ENCODE measurements at regions not wholly inside any gene's neighbourhood (a gene's known extent, or its start where the extent isn't known, plus 50 kb on each side); places are given as distances from the start of the nearest gene placed in this dataset.

DNA sequence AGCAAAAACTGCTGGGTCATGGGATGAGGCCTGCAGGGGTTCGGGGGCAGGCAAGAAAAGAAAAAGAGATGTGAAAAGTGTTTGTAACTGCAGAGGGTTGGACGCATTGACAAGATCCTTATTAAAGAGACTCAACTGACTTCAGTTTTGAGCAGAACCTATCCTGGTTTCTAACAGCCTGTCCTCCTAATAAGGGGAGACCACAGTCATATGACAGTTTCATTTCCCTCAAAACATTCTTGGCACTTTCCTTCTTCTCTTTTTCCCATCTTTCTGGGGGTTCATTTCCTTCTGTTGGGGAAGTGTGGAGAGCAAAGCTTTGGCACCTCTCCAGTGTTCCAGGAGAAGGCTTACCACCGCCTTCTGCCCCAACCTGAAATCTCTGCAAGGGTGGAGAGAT is 118.5 kb downstream of the MAF start:
- CTCF ChIA-PET, result no interaction called here
- no peaks in the 10 kb centered on the region for H3K9me3 ChIP-seq (ENCODE audit: control insufficient read depth, insufficient read depth, low read depth, low read length)
- H3K27me3 ChIP-seq (ENCODE audit: control insufficient read depth, insufficient read depth, low read length), result no peaks in the 10 kb centered on the region
- DNase-seq (ENCODE audit: low read depth, low spot score), result no peak
- no peak for ATAC-seq
- H3K27ac ChIP-seq (ENCODE audit: low read length), result no peak overlapping the region
- H3K4me3 ChIP-seq (ENCODE audit: low read depth in 2 of 2, low read length in 2 of 2), result no peak overlapping the region
- in situ Hi-C loops (cut with HindIII; ENCODE audit: low pct_unique_long_range_greater_than_20kb, low sequenced_read_pairs) (no loop called here), intact Hi-C loops (cut with micrococcal nuclease; ENCODE audit: unreplicated experiment) (no loop called here)
- TF ChIP-seq, protein P1, sequence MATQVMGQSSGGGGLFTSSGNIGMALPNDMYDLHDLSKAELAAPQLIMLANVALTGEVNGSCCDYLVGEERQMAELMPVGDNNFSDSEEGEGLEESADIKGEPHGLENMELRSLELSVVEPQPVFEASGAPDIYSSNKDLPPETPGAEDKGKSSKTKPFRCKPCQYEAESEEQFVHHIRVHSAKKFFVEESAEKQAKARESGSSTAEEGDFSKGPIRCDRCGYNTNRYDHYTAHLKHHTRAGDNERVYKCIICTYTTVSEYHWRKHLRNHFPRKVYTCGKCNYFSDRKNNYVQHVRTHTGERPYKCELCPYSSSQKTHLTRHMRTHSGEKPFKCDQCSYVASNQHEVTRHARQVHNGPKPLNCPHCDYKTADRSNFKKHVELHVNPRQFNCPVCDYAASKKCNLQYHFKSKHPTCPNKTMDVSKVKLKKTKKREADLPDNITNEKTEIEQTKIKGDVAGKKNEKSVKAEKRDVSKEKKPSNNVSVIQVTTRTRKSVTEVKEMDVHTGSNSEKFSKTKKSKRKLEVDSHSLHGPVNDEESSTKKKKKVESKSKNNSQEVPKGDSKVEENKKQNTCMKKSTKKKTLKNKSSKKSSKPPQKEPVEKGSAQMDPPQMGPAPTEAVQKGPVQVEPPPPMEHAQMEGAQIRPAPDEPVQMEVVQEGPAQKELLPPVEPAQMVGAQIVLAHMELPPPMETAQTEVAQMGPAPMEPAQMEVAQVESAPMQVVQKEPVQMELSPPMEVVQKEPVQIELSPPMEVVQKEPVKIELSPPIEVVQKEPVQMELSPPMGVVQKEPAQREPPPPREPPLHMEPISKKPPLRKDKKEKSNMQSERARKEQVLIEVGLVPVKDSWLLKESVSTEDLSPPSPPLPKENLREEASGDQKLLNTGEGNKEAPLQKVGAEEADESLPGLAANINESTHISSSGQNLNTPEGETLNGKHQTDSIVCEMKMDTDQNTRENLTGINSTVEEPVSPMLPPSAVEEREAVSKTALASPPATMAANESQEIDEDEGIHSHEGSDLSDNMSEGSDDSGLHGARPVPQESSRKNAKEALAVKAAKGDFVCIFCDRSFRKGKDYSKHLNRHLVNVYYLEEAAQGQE (IDR thresholded peaks at IDR 0.05; ENCODE audit: insufficient read depth in 1 of 2, low read depth in 2 of 2, low read length in 1 of 2), result no peak
- TF ChIP-seq SIN3A (IDR thresholded peaks at IDR 0.05; ENCODE audit: borderline replicate concordance, insufficient read depth, low read depth, low read length), result no peak
- no peak for TF ChIP-seq TCF7L2 (IDR thresholded peaks at IDR 0.05; ENCODE audit: low read depth, low read length)
- TF ChIP-seq POLR2AphosphoS5 (IDR thresholded peaks at IDR 0.05; ENCODE audit: low read depth, low read length), result no peak
- TF ChIP-seq, protein P2, sequence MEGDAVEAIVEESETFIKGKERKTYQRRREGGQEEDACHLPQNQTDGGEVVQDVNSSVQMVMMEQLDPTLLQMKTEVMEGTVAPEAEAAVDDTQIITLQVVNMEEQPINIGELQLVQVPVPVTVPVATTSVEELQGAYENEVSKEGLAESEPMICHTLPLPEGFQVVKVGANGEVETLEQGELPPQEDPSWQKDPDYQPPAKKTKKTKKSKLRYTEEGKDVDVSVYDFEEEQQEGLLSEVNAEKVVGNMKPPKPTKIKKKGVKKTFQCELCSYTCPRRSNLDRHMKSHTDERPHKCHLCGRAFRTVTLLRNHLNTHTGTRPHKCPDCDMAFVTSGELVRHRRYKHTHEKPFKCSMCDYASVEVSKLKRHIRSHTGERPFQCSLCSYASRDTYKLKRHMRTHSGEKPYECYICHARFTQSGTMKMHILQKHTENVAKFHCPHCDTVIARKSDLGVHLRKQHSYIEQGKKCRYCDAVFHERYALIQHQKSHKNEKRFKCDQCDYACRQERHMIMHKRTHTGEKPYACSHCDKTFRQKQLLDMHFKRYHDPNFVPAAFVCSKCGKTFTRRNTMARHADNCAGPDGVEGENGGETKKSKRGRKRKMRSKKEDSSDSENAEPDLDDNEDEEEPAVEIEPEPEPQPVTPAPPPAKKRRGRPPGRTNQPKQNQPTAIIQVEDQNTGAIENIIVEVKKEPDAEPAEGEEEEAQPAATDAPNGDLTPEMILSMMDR (IDR thresholded peaks at IDR 0.05), result no peak
- POLR2A ChIA-PET, result no interaction called here
- no peaks in the 10 kb centered on the region for H3K36me3 ChIP-seq (ENCODE audit: control insufficient read depth, insufficient read depth, low read length)
- BruUV-seq (replicated peaks), result no TSS peak
- H3K4me1 ChIP-seq (ENCODE audit: control insufficient read depth, insufficient read depth, low read length), result no peaks in the 10 kb centered on the region

DNA sequence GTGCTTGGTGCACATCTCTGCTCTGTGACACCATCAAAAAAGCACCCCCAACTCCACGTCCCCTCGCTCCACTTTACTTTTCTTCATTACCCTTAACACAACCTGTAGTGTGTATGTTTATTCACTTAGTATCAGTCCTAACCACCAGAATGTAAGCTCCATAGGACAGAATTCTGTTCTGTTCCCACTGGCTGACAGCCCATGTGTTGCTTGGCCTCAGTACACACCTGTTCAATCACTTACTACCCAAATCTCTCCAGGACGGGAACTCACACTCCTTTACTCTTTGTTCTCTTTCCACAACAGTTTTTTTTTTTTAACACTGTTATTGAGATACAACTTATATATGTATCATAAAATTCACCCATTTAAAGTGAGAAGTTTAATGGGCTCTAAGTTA is 119.6 kb downstream of the MAF start:
- H3K27ac ChIP-seq (ENCODE audit: low read length), result no peak overlapping the region
- ATAC-seq, result no peak
- TF ChIP-seq, protein P1 (IDR thresholded peaks at IDR 0.05; ENCODE audit: insufficient read depth in 1 of 2, low read depth in 2 of 2, low read length in 1 of 2), result no peak
- TF ChIP-seq, protein P2 (IDR thresholded peaks at IDR 0.05), result no peak
- TF ChIP-seq TCF7L2 (IDR thresholded peaks at IDR 0.05; ENCODE audit: low read depth, low read length), result no peak
- no peak for TF ChIP-seq SIN3A (IDR thresholded peaks at IDR 0.05; ENCODE audit: borderline replicate concordance, insufficient read depth, low read depth, low read length)
- no peak for TF ChIP-seq POLR2AphosphoS5 (IDR thresholded peaks at IDR 0.05; ENCODE audit: low read depth, low read length)
- no TSS peak for BruUV-seq (replicated peaks)
- POLR2A ChIA-PET, result no interaction called here
- H3K9me3 ChIP-seq (ENCODE audit: control insufficient read depth, insufficient read depth, low read depth, low read length), result no peaks in the 10 kb centered on the region
- no peaks in the 10 kb centered on the region for H3K4me1 ChIP-seq (ENCODE audit: control insufficient read depth, insufficient read depth, low read length)
- H3K36me3 ChIP-seq (ENCODE audit: control insufficient read depth, insufficient read depth, low read length), result no peaks in the 10 kb centered on the region
- no peak for DNase-seq (ENCODE audit: low read depth, low spot score)
- intact Hi-C loops (cut with micrococcal nuclease; ENCODE audit: unreplicated experiment) (no loop called here), in situ Hi-C loops (cut with HindIII; ENCODE audit: low pct_unique_long_range_greater_than_20kb, low sequenced_read_pairs) (no loop called here)
- CTCF ChIA-PET, result no interaction called here
- no peak overlapping the region for H3K4me3 ChIP-seq (ENCODE audit: low read depth in 2 of 2, low read length in 2 of 2)
- no peaks in the 10 kb centered on the region for H3K27me3 ChIP-seq (ENCODE audit: control insufficient read depth, insufficient read depth, low read length)
